CD4-positive, alpha-beta T cell treated with Interleukin-15 for 4 hours (primary cell): ENCODE measurements at regions not wholly inside any gene's neighbourhood (a gene's known extent, or its start where the extent isn't known, plus 50 kb on each side); places are given as distances from the start of the nearest gene placed in this dataset.

Source experiments
- DNase-seq: peaks from one replicate; pipeline ENCODE4 v3.0.0-alpha.2; 2020; ENCODE audit warnings: low spot score

DNA sequence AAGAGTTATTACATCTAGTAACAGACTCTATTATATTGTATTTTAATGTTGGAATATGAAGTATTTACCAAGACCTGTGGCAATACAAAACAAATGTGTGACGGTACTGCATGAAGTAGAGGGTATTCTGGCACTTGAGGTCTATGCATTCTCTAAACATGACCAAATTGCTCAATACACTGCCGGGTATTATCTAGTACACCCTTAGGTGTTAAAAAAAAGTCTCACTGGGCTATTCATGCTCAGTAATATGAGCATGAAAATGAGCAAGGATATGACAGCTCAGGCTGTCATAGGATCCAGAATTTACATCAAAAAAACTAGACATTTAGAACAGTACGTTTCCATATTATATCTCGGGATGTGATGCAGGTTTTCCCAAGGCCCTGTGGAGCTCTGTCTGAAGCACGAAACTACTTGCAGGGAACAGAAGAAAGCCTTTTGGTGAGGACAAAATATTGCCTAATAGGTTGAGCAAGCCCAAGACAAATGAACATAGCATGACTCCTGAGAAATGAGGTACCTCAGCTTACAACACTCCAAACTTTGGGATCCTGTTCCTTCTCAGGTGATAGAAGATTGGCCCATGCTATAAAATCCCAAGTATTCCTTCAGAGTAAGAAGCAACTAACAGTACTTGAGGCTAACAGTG lies 74.1 kb upstream of the MAOA start:
- no peak for DNase-seq

DNA sequence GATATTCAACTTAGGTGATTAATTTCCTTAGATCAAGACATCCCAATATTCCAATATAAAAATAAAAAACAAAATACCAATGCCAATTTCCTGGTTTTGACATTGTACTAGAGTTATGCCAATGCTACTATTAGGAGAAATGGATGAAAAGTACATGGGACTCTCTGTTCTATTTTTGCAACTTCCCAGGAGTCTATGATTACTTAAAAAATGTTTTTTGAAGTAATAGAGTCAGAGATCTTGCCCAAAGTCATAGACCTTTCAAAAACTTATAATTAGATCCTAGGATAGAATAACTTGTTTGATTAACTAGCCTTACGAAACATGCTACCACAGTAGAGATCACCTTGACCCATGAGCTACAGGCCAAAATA lies 73.6 kb upstream of the MAOA start:
- DNase-seq = no peak

DNA sequence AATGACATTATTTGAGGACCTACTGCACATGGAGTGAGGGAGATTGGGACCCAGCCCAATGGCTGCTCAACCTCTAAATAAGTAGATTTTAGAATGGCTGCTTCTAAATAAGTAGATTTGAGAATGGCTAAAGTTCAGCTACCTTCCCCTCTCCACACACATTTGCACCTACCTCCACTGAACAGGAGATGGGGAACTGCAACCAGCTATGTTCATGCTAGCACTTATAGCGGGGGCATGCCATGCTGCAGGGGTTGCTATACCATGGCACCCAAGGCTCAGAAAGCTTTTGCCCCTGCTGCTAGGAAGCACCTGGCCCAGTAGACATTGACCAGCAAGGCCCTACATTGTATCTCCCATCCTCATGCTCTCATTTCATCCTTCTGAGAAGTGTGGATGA lies 70.2 kb upstream of the MAOA start:
- no peak for DNase-seq

DNA sequence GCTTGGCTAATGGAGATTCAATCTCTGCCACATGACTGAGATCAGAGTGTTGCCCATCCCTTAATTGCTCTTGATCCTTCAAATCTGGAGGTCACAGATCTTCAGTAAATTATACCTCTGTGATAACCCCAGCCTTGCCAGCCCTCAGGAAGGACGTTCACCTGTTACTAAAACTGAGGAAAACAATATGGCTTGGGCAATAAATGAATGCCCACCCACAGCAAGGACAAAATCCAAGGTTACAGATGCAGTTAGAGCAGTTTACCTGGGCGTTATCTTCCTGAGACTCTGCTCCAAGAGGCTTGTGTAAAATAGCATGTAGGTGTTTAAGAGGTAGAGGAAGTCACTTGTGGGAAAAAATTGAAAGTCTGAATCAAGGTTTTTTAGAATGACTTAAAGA lies 69.3 kb upstream of the MAOA start:
- DNase-seq = no peak

DNA sequence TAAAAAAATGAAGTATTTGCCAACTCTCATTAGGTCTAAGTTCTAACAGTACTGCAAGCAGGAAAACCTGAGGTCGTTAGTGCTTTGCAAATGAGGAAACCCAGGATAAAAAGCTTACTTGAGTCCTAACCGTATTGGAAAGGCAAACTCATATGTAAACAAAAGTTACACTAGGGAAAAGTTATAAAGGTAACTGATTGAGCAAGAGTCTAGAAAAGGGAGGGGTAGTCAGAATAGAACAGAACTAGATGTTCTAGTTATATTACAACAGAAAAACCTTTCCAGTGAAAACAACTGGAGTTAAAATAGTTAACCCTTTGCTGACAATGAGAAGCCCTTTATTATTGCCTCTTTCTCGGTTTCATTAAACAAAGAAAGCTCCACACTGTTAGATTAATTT lies 66.4 kb upstream of the MAOA start:
- no peak for DNase-seq

DNA sequence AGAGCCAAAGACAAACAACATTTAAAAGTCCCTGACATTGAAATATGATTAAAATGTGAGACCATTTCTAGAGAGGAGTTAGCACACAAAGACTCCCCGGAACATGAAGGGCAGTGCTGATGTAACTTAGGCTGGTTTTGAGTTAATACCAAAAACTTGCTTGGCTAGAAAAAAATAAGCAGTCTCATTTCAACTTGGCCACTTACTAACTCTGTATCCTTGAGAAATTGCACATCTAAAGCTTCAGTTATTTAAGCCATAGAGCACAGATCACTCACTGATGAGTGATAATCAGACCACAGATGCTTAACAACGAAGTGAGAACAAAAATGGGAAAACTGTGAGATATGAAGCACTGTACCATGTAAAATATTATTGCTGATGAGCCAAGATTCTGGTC lies 65.9 kb upstream of the MAOA start:
- DNase-seq = no peak

DNA sequence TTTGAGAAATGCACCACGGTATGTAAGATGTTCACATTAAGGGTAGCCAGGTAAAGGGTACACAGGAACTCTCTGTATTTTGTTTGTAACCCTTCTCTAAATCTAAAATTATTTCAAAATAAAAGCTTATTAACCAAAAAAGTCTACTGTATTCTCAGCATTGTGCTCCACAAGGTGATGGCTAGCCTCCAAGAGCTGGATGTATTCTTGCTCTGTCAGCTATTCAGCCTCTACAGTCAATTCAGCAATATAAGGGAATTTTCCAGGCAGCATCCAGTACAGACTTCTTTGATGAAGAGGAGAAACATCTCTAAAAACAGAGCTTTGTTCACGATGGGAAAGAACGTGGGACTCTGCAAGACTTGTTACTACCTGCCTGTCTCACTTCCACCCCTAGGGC lies 63.5 kb upstream of the MAOA start:
- DNase-seq = no peak

DNA sequence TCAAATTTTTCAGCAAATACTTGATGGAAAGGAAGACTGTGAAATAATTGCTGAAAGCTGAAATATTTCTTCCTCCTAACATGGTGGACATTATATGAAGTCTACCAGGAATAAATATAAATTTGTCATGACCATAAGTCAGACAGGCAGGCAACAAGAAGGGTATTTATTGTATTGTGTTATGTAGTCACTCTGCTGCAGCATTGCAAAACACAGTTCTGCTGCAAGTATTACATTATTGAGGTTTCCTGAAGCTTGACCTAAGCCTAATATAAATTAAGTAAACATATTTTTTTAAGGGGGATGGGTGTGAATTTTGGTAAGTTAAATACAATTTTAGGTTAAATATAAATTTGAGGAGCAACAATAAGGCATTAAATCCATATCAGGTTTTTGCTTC lies 60.2 kb upstream of the MAOA start:
- DNase-seq = no peak

DNA sequence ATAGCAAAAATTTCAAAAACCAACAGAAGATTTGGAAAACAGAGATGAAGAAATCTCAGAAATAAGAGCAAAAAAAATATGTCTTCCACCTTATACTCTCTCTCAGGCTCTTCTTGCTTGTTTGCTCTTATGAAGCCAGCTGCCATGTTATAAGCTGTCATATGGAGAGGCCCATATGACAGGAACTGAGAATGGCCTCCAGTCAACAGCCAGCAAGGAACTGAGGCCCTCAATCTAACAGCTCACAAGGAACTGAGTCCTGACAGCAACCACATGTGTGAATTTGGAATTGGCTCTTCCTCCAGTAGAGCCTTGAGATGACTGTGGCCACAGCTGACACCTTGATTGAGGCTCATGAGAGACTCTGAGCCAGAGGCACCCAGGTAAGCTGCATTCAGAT lies 51.3 kb upstream of the MAOA start:
- DNase-seq = no peak

DNA sequence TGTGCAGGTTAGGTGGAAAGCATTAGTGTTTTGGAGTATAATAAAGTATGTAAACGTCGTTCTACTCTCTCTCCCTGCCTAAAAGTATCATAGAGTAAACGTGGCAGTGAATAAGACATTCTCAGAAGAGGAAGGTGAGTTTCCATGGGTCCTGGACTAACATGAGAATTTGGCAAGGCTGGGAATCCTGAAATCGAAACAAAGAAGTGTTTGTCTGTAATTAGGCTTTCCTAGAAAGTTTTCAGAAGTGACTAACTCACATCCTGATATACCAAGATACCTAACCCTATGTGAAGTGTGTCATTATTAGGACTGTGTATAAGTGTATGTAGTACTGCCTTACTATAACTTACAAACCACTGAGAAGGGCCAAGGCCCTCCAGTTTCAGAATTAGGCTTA lies 50.7 kb upstream of the MAOA start:
- DNase-seq = no peak
